GM10248 (cell line): ENCODE measurements at regions not wholly inside any gene's neighbourhood (a gene's known extent, or its start where the extent isn't known, plus 50 kb on each side); places are given as distances from the start of the nearest gene placed in this dataset.

Experiments used
- CTCF ChIA-PET: fragments of 300-600 bp; sonication (Branson Sonifier 250); formaldehyde crosslinking; extraction: SDS; loops from one replicate; lab custom pipeline; 2021; ENCODE audit warnings: antibody characterized with exemption; lab: Yijun Ruan, JAX
- POLR2A ChIA-PET: fragments of 350-650 bp; sonication (Branson Sonifier 250); formaldehyde crosslinking; extraction: SDS; loops from one replicate; lab custom pipeline; 2020; ENCODE audit warnings: antibody characterized with exemption; lab: Yijun Ruan, JAX
- DNase-seq: peaks from one replicate; pipeline ENCODE4 v3.0.0; 2012; ENCODE audit errors: extremely low spot score
- CTCF ChIP-seq: IDR thresholded peaks from 2 replicates; pipeline ENCODE4 v1.5.1; 2012; ENCODE audit warnings: mild to moderate bottlenecking, low read depth; ENCODE audit errors: extremely low read depth, missing control alignments, control extremely low read depth

- no peak for DNase-seq
- no peak for TF ChIP-seq CTCF
- ChIA-PET POLR2A (no interaction called here), CTCF (interaction anchor here (1.3 kb wide), 1 partner anchor 11 kb away, joined by 4 read pairs; no protein-coding TSS in a partner anchor)
These were observed 58.3 kb upstream of the HAO2 start for GRCh38 chr1:119310301-119310700.

GRCh38 chr1:119312500-119312899, 56.1 kb upstream of the HAO2 start:
- no peak for DNase-seq
- CTCF ChIA-PET: interaction anchor here (1.8 to 3.8 kb wide), 2 partner anchors 14 to 60 kb away, joined by 4 to 18 read pairs; no protein-coding TSS in a partner anchor
- POLR2A ChIA-PET: no interaction called here
- TF ChIP-seq CTCF: no peak

GRCh38 chr1:119314001-119314796, 54.4 kb upstream of the HAO2 start:
- TF ChIP-seq CTCF: no peak
- ChIA-PET CTCF (interaction anchor here (1.1 to 3.8 kb wide), 5 partner anchors 12 to 58 kb away, joined by 3 to 18 read pairs (median 4); no protein-coding TSS in a partner anchor), POLR2A (no interaction called here)
- DNase-seq: no peak

- POLR2A ChIA-PET: no interaction called here
- no peak for TF ChIP-seq CTCF
- DNase-seq: no peak
- CTCF ChIA-PET: interaction anchor here (0.6 to 1.6 kb wide), 6 partner anchors 9 to 42 kb away, joined by 3 to 10 read pairs (median 3); no protein-coding TSS in a partner anchor
These were observed 51.6 kb upstream of the HAO2 start for GRCh38 chr1:119316870-119317416.

- TF ChIP-seq CTCF: no peak
- peak; percentile 53 for DNase-seq
- CTCF ChIA-PET: no interaction called here
- POLR2A ChIA-PET: no interaction called here
These were observed 49.9 kb upstream of the HAO2 start for GRCh38 chr1:119318466-119319309.
